ENCODE measurements at regions not wholly inside any gene's neighbourhood (a gene's known extent, or its start where the extent isn't known, plus 50 kb on each side); places are given as distances from the start of the nearest gene placed in this dataset.
"Not testable (repeated sequence)": the region's sequence is repeated elsewhere in the genome, so short reads cannot be mapped to it uniquely, and the experiment has no call there.

- 77% methylated on average over 24 of the region's 24 CpGs for WGBS, 2 donors
- Histone ChIP-seq H3K36me3 (ENCODE audit: control insufficient read depth in 1 of 2, insufficient read depth in 2 of 2, low read length in 1 of 2) (no peaks in the 10 kb centered on the region), H3K4me1 (ENCODE audit: control insufficient read depth in 1 of 2, insufficient read depth in 2 of 2, low read length in 2 of 2) (no peaks in the 10 kb centered on the region), H3K27ac (ENCODE audit: low read depth in 1 of 2, low read length in 2 of 2) (no peak overlapping the region), H3K9me3 (ENCODE audit: control insufficient read depth, low read length) (no peaks in the 10 kb centered on the region), H3K4me3 (ENCODE audit: low read length in 2 of 2) (no peak overlapping the region), H3K27me3 (ENCODE audit: control insufficient read depth in 1 of 2, insufficient read depth in 2 of 2, low read length in 1 of 2) (no peaks in the 10 kb centered on the region)
- no peak for ATAC-seq (ENCODE audit: low FRiP score)
- no peak for DNase-seq
- intact Hi-C loops (cut with DNase I): no loop called here
Observed at GRCh38 chr13:112213467-112214255, 146.7 kb downstream of the SOX1 start.

- intact Hi-C loops (cut with DNase I): no loop called here
- WGBS, 2 donors: 73 to 75% methylated on average over 19 of the region's 19 CpGs
- H3K27me3 ChIP-seq (ENCODE audit: control insufficient read depth in 1 of 2, insufficient read depth in 2 of 2, low read length in 1 of 2): no peaks in the 10 kb centered on the region
Observed at GRCh38 chr13:112215871-112216270, 148.9 kb downstream of the SOX1 start.

GRCh38 chr13:112217431-112217830 is 150.5 kb downstream of the SOX1 start:
- WGBS, 2 donors: 87 to 89% methylated on average over 7 of the region's 7 CpGs
- intact Hi-C loops (cut with DNase I): no loop called here
- H3K4me3 ChIP-seq (ENCODE audit: low read length in 2 of 2): no peak overlapping the region
- ATAC-seq (ENCODE audit: low FRiP score) (no peak), DNase-seq (no peak)
- H3K27me3 ChIP-seq (ENCODE audit: control insufficient read depth in 1 of 2, insufficient read depth in 2 of 2, low read length in 1 of 2): no peaks in the 10 kb centered on the region
- no peaks in the 10 kb centered on the region for H3K4me1 ChIP-seq (ENCODE audit: control insufficient read depth in 1 of 2, insufficient read depth in 2 of 2, low read length in 2 of 2)
- no peak overlapping the region for H3K27ac ChIP-seq (ENCODE audit: low read depth in 1 of 2, low read length in 2 of 2)
- H3K36me3 ChIP-seq (ENCODE audit: control insufficient read depth in 1 of 2, insufficient read depth in 2 of 2, low read length in 1 of 2): no peaks in the 10 kb centered on the region
- H3K9me3 ChIP-seq (ENCODE audit: control insufficient read depth, low read length): no peaks in the 10 kb centered on the region

More at GRCh38 chr13:112215871-112216270, 148.9 kb downstream of the SOX1 start:
- Histone ChIP-seq H3K36me3 (ENCODE audit: control insufficient read depth in 1 of 2, insufficient read depth in 2 of 2, low read length in 1 of 2) (no peaks in the 10 kb centered on the region), H3K27ac (ENCODE audit: low read depth in 1 of 2, low read length in 2 of 2) (no peak overlapping the region), H3K9me3 (ENCODE audit: control insufficient read depth, low read length) (no peaks in the 10 kb centered on the region), H3K4me1 (ENCODE audit: control insufficient read depth in 1 of 2, insufficient read depth in 2 of 2, low read length in 2 of 2) (no peaks in the 10 kb centered on the region), H3K4me3 (ENCODE audit: low read length in 2 of 2) (no peak overlapping the region)
- no peak for ATAC-seq (ENCODE audit: low FRiP score)
- DNase-seq: no peak

GRCh38 chr13:112218416-112218815 is 151.5 kb downstream of the SOX1 start:
- Histone ChIP-seq H3K4me1 (ENCODE audit: control insufficient read depth in 1 of 2, insufficient read depth in 2 of 2, low read length in 2 of 2) (no peaks in the 10 kb centered on the region), H3K36me3 (ENCODE audit: control insufficient read depth in 1 of 2, insufficient read depth in 2 of 2, low read length in 1 of 2) (no peaks in the 10 kb centered on the region), H3K27me3 (ENCODE audit: control insufficient read depth in 1 of 2, insufficient read depth in 2 of 2, low read length in 1 of 2) (no peaks in the 10 kb centered on the region), H3K27ac (ENCODE audit: low read depth in 1 of 2, low read length in 2 of 2) (no peak overlapping the region), H3K4me3 (ENCODE audit: low read length in 2 of 2) (no peak overlapping the region), H3K9me3 (ENCODE audit: control insufficient read depth, low read length) (no peaks in the 10 kb centered on the region)
- DNase-seq (no peak), ATAC-seq (ENCODE audit: low FRiP score) (no peak)
- WGBS, 2 donors: 49 to 57% methylated on average over 6 of the region's 6 CpGs
- intact Hi-C loops (cut with DNase I): no loop called here

- DNase-seq: no peak
- Histone ChIP-seq H3K9me3 (ENCODE audit: control insufficient read depth, low read length) (no peaks in the 10 kb centered on the region), H3K4me1 (ENCODE audit: control insufficient read depth in 1 of 2, insufficient read depth in 2 of 2, low read length in 2 of 2) (no peaks in the 10 kb centered on the region), H3K36me3 (ENCODE audit: control insufficient read depth in 1 of 2, insufficient read depth in 2 of 2, low read length in 1 of 2) (no peaks in the 10 kb centered on the region), H3K4me3 (ENCODE audit: low read length in 2 of 2) (no peak overlapping the region), H3K27me3 (ENCODE audit: control insufficient read depth in 1 of 2, insufficient read depth in 2 of 2, low read length in 1 of 2) (no peaks in the 10 kb centered on the region), H3K27ac (ENCODE audit: low read depth in 1 of 2, low read length in 2 of 2) (no peak overlapping the region)
- intact Hi-C loops (cut with DNase I): no loop called here
- WGBS, 2 donors: 70% methylated on average over 8 of the region's 8 CpGs
- no peak for ATAC-seq (ENCODE audit: low FRiP score)
Observed at GRCh38 chr13:112219740-112220139, 152.8 kb downstream of the SOX1 start.

GRCh38 chr13:112220296-112220875 is 153.4 kb downstream of the SOX1 start:
- Histone ChIP-seq H3K4me1 (ENCODE audit: control insufficient read depth in 1 of 2, insufficient read depth in 2 of 2, low read length in 2 of 2) (no peaks in the 10 kb centered on the region), H3K27me3 (ENCODE audit: control insufficient read depth in 1 of 2, insufficient read depth in 2 of 2, low read length in 1 of 2) (no peaks in the 10 kb centered on the region), H3K9me3 (ENCODE audit: control insufficient read depth, low read length) (no peaks in the 10 kb centered on the region), H3K27ac (ENCODE audit: low read depth in 1 of 2, low read length in 2 of 2) (no peak overlapping the region), H3K36me3 (ENCODE audit: control insufficient read depth in 1 of 2, insufficient read depth in 2 of 2, low read length in 1 of 2) (no peaks in the 10 kb centered on the region), H3K4me3 (ENCODE audit: low read length in 2 of 2) (no peak overlapping the region)
- peak in 1 of 2 donors; percentile 38 for DNase-seq
- ATAC-seq (ENCODE audit: low FRiP score): no peak
- WGBS, 2 donors: 76 to 81% methylated on average over 15 of the region's 15 CpGs
- intact Hi-C loops (cut with DNase I): no loop called here

GRCh38 chr13:112220925-112221324 is 154.0 kb downstream of the SOX1 start:
- Histone ChIP-seq H3K9me3 (ENCODE audit: control insufficient read depth, low read length) (no peaks in the 10 kb centered on the region), H3K27me3 (ENCODE audit: control insufficient read depth in 1 of 2, insufficient read depth in 2 of 2, low read length in 1 of 2) (no peaks in the 10 kb centered on the region), H3K36me3 (ENCODE audit: control insufficient read depth in 1 of 2, insufficient read depth in 2 of 2, low read length in 1 of 2) (no peaks in the 10 kb centered on the region), H3K27ac (ENCODE audit: low read depth in 1 of 2, low read length in 2 of 2) (no peak overlapping the region), H3K4me3 (ENCODE audit: low read length in 2 of 2) (no peak overlapping the region), H3K4me1 (ENCODE audit: control insufficient read depth in 1 of 2, insufficient read depth in 2 of 2, low read length in 2 of 2) (no peaks in the 10 kb centered on the region)
- WGBS, 2 donors: 88 to 91% methylated on average over 15 of the region's 15 CpGs
- DNase-seq (no peak), ATAC-seq (ENCODE audit: low FRiP score) (no peak)
- intact Hi-C loops (cut with DNase I): no loop called here

GRCh38 chr13:112222971-112223370 is 153.2 kb upstream of the SPACA7 start:
- H3K9me3 ChIP-seq (ENCODE audit: control insufficient read depth, low read length): no peaks in the 10 kb centered on the region
- no peaks in the 10 kb centered on the region for H3K4me1 ChIP-seq (ENCODE audit: control insufficient read depth in 1 of 2, insufficient read depth in 2 of 2, low read length in 2 of 2)
- no peak overlapping the region for H3K27ac ChIP-seq (ENCODE audit: low read depth in 1 of 2, low read length in 2 of 2)
- H3K4me3 ChIP-seq (ENCODE audit: low read length in 2 of 2): no peak overlapping the region
- H3K27me3 ChIP-seq (ENCODE audit: control insufficient read depth in 1 of 2, insufficient read depth in 2 of 2, low read length in 1 of 2): peaks cover 0 to 1% of the 10 kb centered on the region in 2 donors
- intact Hi-C loops (cut with DNase I): no loop called here
- DNase-seq: no peak
- ATAC-seq (ENCODE audit: low FRiP score): no peak
- no peaks in the 10 kb centered on the region for H3K36me3 ChIP-seq (ENCODE audit: control insufficient read depth in 1 of 2, insufficient read depth in 2 of 2, low read length in 1 of 2)
- 83 to 84% methylated on average over 14 of the region's 14 CpGs for whole genome bisulfite sequencing, 2 donors

- WGBS, 2 donors: 78 to 86% methylated on average over 9 of the region's 9 CpGs
- ATAC-seq (ENCODE audit: low FRiP score): not testable (repeated sequence)
Observed at GRCh38 chr13:112223929-112224328, 152.2 kb upstream of the SPACA7 start.

More at GRCh38 chr13:112223929-112224328, 152.2 kb upstream of the SPACA7 start:
- H3K27ac ChIP-seq (ENCODE audit: low read depth in 1 of 2, low read length in 2 of 2); DNase-seq; H3K36me3 ChIP-seq (ENCODE audit: control insufficient read depth in 1 of 2, insufficient read depth in 2 of 2, low read length in 1 of 2); H3K4me1 ChIP-seq (ENCODE audit: control insufficient read depth in 1 of 2, insufficient read depth in 2 of 2, low read length in 2 of 2); H3K4me3 ChIP-seq (ENCODE audit: low read length in 2 of 2); H3K9me3 ChIP-seq (ENCODE audit: control insufficient read depth, low read length); intact Hi-C loops (cut with DNase I); H3K27me3 ChIP-seq (ENCODE audit: control insufficient read depth in 1 of 2, insufficient read depth in 2 of 2, low read length in 1 of 2): not testable (repeated sequence)
